GM18861 (cell line): ENCODE measurements at regions not wholly inside any gene's neighbourhood (a gene's known extent, or its start where the extent isn't known, plus 50 kb on each side); places are given as distances from the start of the nearest gene placed in this dataset.
"Not testable (repeated sequence)": the region's sequence is repeated elsewhere in the genome, so short reads cannot be mapped to it uniquely, and the experiment has no call there.

ENCODE experiments used
- ATAC-seq: cut with Tn5 transposase; IDR thresholded peaks from one replicate; pipeline ENCODE4 v1.9.1; 2021; ENCODE audit not compliant: unreplicated experiment

GRCh38 chr9:102941868-102942267 lies 53.3 kb upstream of the CYLC2 start:
- no peak for ATAC-seq

DNA sequence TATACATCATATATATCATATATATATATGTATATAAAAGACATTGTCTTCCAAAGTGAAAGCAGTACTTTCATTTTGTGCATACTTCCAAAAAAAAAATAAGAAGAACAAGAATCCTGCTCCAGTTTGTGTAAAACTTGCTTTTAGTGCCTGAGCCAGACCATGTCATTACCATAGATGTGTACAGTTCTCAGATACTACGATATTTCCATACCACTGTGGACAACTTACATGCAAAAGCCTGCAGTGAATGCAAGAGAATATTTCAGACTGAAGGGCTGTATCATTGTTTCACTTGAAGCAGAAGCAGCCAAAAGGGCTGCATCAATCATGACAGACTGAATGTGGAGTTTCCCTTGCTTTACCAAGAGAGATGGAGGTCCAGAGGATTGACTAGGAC lies 72.6 kb upstream of the CYLC2 start:
- ATAC-seq: no peak

DNA sequence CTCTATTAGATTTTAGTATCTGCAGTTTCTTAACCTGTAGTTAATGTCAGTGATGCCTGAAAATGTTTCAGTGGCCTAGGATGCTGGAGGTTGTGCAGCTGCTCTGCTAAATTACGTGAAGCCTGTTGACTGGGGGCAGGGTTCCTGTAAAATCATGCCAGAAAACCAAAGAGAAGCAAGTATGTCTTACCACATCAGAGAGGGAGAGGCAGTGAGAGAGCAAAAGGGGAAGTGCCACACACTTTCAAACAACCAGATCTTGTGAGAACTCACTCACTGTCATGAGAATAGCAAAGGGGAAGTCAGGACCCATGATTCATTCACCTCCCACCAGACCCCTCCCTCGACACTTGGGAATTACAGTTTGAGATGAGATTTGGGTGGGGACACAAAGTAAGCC lies 83.9 kb upstream of the CYLC2 start:
- no peak for ATAC-seq

DNA sequence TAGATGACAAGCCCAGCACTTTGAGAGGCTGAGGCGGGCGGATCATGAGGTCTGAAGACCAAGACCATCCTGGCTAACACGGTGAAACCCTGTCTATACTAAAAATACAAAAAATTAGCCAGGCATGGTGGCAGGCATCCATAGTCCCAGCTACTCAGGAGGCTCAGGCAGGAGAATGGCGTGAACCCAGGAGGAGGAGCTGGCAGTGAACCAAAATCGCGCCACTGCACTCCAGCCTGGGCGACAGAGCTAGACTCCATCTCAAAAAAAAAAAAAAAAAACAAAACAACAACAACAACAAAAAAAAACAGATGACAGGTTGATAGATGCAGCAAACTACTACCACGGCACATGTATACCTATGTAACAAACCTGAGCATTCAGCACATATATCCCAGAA lies 89.3 kb upstream of the CYLC2 start:
- not testable (repeated sequence) for ATAC-seq

- no peak for ATAC-seq
These were observed 103.1 kb upstream of the CYLC2 start for GRCh38 chr9:102892025-102892424.

DNA sequence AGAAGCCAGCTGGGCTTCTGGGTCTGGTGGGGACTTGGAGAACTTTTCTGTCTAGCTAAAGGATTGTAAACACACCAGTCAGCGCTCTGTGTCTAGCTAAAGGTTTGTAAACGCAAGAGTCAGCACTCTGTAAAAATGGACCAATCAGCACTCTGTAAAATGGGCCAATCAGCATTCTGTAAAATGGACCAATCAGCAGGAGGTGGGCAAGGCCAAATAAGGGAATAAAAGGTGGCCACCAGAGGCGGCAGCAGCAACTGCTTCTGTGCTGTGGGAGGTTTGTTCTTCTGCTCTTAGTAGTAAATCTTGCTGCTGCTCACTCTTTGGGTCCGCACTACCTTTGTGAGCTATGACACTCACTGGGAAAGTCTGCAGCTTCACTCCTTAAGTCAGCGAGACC lies 106.4 kb upstream of the CYLC2 start:
- not testable (repeated sequence) for ATAC-seq

GRCh38 chr9:102875687-102876086 lies 119.4 kb upstream of the CYLC2 start:
- no peak for ATAC-seq

- ATAC-seq: no peak
These were observed 127.6 kb upstream of the CYLC2 start for GRCh38 chr9:102867488-102867887.

DNA sequence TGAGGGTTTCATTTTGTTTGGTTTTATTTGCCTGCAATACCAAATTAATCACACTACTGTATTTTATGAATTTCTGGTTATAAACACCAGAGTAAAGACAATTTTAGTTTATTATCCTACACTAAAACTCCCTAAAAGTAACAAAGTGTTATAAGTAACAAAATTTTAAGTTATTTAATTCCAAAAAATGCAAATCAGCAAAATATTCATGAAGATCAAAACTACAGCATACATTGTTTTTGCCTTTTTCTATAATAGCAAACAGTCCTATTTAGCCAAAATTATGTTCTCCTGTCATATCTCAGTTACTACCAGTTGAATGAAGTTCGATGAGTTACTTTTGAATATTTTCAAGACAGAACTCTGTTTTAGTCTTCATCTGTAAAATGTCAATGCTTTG lies 132.7 kb upstream of the CYLC2 start:
- ATAC-seq: no peak

DNA sequence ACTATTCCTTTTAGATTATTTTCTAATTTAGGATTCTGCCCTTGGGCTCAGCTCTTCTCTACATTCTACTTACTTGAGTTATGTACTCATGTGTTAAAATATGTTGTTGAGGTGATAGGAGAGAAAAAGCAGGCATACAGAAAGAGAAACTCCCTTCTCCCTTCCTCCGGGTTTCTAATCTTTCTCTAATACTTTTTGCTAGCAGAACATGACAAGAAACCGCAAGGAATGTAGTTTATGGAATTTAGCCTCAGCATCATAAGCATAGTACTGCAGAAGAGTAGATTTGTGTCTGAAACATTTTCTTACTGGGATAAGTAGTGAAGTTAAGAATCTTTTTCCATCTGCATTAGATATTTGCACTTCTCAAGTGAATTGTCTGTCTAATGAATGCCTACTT lies 139.5 kb upstream of the CYLC2 start:
- no peak for ATAC-seq

DNA sequence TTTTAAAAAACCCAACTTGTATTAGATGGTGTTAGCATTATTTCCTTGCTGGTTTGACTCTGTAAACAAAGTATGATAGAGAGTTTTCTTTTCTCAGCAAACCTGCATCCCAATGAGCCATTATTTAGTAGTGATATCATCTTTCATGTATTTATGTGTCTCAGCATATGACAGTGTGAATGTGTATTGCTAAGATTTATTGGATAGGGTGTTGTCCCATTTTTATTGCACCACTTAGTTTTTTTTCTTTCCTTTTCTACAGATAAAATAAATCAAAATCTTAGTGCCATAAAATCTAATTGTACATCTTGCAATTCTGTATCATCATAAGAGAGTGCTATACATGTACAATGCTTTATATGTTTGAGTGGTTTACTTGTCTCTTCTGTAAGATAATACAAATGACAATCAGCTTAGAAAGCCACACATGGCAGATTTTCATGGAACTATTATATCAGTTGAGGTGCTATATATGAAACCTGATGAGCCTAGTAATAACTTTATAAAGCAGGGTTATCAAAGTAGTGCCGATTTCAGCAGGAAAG lies 149.2 kb upstream of the CYLC2 start:
- ATAC-seq: no peak

DNA sequence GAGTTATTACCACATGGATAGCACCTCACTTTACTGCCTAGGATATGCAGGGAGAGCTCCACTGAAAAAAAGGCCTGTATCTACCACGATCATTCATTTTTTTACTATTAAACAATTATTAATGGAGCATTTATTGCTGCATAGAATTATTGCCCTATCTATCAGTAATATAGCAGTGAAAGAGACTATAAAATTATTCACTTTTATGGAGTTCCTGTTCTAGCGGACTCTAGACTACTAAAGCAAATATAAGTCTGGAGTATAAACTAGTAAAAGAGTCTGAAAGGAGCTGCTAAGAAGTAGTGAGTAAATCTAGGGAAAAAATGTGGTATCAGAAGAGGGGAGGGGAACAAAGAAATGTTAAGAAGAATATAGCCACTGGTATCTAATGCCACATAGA lies 150.4 kb upstream of the CYLC2 start:
- ATAC-seq: no peak

- no peak for ATAC-seq
These were observed 152.7 kb upstream of the CYLC2 start for GRCh38 chr9:102842423-102842822.

GRCh38 chr9:102841376-102841775 lies 153.8 kb upstream of the CYLC2 start:
- ATAC-seq: no peak

- ATAC-seq: no peak
These were observed 154.8 kb upstream of the CYLC2 start for GRCh38 chr9:102840335-102840734.

DNA sequence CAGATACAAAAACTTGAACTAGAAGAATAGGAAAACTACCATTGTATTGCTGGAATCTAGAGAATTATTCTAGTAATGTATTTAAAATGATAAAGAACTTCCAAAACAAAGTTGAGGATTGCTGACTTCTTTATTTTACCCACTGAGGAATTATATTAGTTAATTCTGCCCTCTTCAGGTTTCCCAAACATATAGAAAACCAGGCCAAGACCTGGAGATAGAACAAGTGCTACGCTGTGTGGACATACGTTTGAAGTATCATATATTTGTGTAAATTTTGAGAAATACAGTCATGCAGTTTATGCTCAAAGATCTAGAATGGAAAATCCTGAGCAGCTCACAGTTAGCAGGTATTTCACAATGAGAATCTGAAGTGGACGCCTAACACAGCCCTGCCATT lies 162.3 kb upstream of the CYLC2 start:
- no peak for ATAC-seq

DNA sequence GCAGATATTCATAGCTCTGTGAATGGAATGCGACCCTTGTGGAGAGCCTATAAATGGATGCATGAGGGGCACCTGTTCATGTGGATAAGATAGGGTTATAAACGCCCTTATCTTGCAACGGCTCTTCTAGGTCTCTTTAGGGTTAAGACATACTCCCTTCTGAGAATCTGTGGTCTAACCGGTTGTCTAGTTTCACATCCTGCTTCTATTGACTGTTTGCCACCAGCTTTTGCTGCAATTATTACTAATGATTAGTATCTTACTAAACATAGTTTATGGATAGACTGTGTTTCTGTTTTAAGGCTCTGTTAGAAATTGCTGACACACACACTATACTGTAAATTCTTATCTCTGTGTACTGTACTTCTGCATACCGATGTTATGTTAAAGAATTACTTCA lies 198.9 kb upstream of the CYLC2 start:
- ATAC-seq: no peak

GRCh38 chr9:102795532-102795931 lies 199.6 kb upstream of the CYLC2 start:
- ATAC-seq: no peak

- ATAC-seq: no peak
These were observed 215.8 kb upstream of the CYLC2 start for GRCh38 chr9:102779356-102779755.

- ATAC-seq: no peak
These were observed 216.4 kb upstream of the CYLC2 start for GRCh38 chr9:102778746-102779145.

DNA sequence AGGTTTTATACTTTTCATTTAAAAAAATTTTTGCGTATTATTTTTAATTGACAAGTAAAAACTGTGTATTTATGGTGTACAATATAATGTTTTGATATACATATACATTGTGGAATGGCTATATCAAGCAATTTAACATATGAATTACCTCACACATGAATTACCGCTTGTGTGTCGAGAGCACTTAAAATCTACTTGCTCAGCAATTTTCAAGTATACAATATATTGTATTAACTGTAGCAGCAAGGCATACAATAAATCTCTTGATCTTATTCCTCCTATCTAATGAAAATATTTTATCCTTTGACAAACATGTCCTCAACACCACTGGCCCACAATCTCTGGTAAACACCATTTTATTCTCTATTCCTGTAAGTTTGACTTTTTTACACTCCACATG lies 224.4 kb upstream of the CYLC2 start:
- ATAC-seq: no peak

- ATAC-seq: no peak
These were observed 225.8 kb upstream of the CYLC2 start for GRCh38 chr9:102769307-102769706.

- no peak for ATAC-seq
These were observed 227.1 kb upstream of the CYLC2 start for GRCh38 chr9:102768002-102768401.

DNA sequence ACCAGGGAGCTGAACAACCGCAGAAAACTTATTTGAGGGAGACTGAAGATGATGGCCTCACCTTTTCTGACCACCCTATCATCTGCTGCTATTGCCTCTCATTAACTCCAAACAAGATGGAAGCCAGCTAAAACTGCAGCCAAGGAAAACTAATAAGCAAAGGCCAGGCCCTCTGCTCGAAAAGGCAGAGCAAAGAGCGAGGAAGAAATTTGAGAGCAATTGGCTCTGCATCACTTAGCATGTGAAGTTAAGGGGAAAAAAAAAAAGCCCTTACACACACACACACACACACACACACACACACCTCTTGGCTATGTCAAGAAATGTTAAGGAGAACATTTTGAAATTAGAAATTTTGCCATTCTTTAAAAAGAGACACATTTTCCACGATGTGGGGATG lies 228.1 kb upstream of the CYLC2 start:
- ATAC-seq: no peak
